HCT116 (cell line): ENCODE measurements at regions not wholly inside any gene's neighbourhood (a gene's known extent, or its start where the extent isn't known, plus 50 kb on each side); places are given as distances from the start of the nearest gene placed in this dataset.

Source experiments
- EZH2 ChIP-seq: fragments of 200-600 bp; sonication (generic); IDR thresholded peaks from 2 replicates; pipeline ENCODE4 v1.6.1; 2017; ENCODE audit warnings: antibody characterized with exemption, mixed run types
- EZH2phosphoT487 ChIP-seq: fragments of 200-600 bp; IDR thresholded peaks from 2 replicates; pipeline ENCODE4 v1.6.1; 2018; ENCODE audit warnings: antibody characterized with exemption, borderline replicate concordance
- FOSL1 ChIP-seq: IDR thresholded peaks from 2 replicates; pipeline ENCODE4 v1.6.1; 2012; ENCODE audit warnings: low read depth
- POLR2A ChIP-seq: IDR thresholded peaks from 2 replicates; pipeline ENCODE4 v1.7.0; 2011; ENCODE audit warnings: borderline replicate concordance; ENCODE audit not compliant: insufficient read depth, insufficient read length; ENCODE audit errors: extremely low read depth
- POLR2AphosphoS5 ChIP-seq: IDR thresholded peaks from 2 replicates; pipeline ENCODE4 v1.6.1; 2011; ENCODE audit warnings: mild to moderate bottlenecking, low read depth, low read length, moderate library complexity
- SIN3A ChIP-seq: IDR thresholded peaks from 2 replicates; pipeline ENCODE4 v1.6.1; 2012; ENCODE audit warnings: low read depth
- SP1 ChIP-seq: IDR thresholded peaks from 2 replicates; pipeline ENCODE4 v1.6.1; 2012; ENCODE audit warnings: low read depth
- TCF7L2 ChIP-seq: IDR thresholded peaks from 2 replicates; pipeline ENCODE4 v1.7.0; 2011; ENCODE audit warnings: borderline replicate concordance, inconsistent platforms; ENCODE audit not compliant: insufficient read depth, insufficient read length; ENCODE audit errors: extremely low read depth
- YY1 ChIP-seq: IDR thresholded peaks from 2 replicates; pipeline ENCODE4 v1.6.1; 2011; ENCODE audit warnings: low read length, low read depth, moderate library complexity, mild to moderate bottlenecking; ENCODE audit not compliant: insufficient replicate concordance; ENCODE audit errors: extremely low read depth
- TF ChIP-seq, protein P1 (sequence below): IDR thresholded peaks from 2 replicates; pipeline ENCODE4 v1.6.1; 2012
- TF ChIP-seq, protein P2 (sequence below), 3 experiments: fragments of 200-600 bp in 1 of 3; sonication (generic) in 1 of 3; IDR thresholded peaks in 2 of 3; conservative IDR thresholded peaks in 1 of 3; 2 replicates each; pipeline ENCODE4 v1.5.1; 2012 to 2017; ENCODE audit warnings: low read depth in 2 of 3, low read length in 2 of 3, antibody characterized with exemption in 1 of 3, borderline replicate concordance in 1 of 3, control low read depth in 1 of 3, mild to moderate bottlenecking in 1 of 3, mixed read lengths in 1 of 3, mixed run types in 1 of 3, moderate library complexity in 1 of 3; ENCODE audit not compliant: insufficient read depth in 1 of 3
- TF ChIP-seq, protein P3 (sequence below): IDR thresholded peaks from 2 replicates; pipeline ENCODE4 v1.6.1; 2012; ENCODE audit warnings: low read depth

DNA sequence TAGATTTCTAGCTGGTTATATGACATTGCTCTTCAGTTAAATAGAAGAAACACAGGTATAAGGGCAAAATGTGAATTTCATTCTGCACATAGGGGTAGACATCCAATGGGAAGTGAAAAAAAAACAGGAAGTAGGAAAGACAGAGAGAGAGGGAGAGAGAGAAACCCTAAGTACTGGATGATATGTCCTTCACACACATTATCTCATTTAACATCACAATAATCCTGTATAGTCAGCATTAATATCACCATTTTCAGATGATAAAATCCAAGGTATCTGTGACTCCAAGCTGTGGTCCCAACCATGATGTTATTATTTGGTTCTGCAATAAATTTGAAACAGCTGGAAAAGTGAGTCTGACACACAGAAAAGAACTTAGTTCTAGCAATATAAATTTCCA, 759.9 kb downstream of the SATB2 start:
- TF ChIP-seq, protein P1, sequence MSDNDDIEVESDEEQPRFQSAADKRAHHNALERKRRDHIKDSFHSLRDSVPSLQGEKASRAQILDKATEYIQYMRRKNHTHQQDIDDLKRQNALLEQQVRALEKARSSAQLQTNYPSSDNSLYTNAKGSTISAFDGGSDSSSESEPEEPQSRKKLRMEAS: no peak
- TF ChIP-seq, protein P2, sequence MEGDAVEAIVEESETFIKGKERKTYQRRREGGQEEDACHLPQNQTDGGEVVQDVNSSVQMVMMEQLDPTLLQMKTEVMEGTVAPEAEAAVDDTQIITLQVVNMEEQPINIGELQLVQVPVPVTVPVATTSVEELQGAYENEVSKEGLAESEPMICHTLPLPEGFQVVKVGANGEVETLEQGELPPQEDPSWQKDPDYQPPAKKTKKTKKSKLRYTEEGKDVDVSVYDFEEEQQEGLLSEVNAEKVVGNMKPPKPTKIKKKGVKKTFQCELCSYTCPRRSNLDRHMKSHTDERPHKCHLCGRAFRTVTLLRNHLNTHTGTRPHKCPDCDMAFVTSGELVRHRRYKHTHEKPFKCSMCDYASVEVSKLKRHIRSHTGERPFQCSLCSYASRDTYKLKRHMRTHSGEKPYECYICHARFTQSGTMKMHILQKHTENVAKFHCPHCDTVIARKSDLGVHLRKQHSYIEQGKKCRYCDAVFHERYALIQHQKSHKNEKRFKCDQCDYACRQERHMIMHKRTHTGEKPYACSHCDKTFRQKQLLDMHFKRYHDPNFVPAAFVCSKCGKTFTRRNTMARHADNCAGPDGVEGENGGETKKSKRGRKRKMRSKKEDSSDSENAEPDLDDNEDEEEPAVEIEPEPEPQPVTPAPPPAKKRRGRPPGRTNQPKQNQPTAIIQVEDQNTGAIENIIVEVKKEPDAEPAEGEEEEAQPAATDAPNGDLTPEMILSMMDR (IDR thresholded peaks at IDR 0.05 in 2 of 3, conservative IDR thresholded peaks at IDR 0.05 in 1 of 3; ENCODE audit: borderline replicate concordance in 1 of 3, insufficient read depth in 1 of 3, low read depth in 2 of 3, low read length in 2 of 3): no peak
- TF ChIP-seq POLR2A (no peak), TCF7L2 (no peak), SIN3A (no peak), YY1 (no peak), POLR2AphosphoS5 (no peak), EZH2phosphoT487 (no peak), FOSL1 (no peak), SP1 (no peak), EZH2 (no peak)
- TF ChIP-seq, protein P3, sequence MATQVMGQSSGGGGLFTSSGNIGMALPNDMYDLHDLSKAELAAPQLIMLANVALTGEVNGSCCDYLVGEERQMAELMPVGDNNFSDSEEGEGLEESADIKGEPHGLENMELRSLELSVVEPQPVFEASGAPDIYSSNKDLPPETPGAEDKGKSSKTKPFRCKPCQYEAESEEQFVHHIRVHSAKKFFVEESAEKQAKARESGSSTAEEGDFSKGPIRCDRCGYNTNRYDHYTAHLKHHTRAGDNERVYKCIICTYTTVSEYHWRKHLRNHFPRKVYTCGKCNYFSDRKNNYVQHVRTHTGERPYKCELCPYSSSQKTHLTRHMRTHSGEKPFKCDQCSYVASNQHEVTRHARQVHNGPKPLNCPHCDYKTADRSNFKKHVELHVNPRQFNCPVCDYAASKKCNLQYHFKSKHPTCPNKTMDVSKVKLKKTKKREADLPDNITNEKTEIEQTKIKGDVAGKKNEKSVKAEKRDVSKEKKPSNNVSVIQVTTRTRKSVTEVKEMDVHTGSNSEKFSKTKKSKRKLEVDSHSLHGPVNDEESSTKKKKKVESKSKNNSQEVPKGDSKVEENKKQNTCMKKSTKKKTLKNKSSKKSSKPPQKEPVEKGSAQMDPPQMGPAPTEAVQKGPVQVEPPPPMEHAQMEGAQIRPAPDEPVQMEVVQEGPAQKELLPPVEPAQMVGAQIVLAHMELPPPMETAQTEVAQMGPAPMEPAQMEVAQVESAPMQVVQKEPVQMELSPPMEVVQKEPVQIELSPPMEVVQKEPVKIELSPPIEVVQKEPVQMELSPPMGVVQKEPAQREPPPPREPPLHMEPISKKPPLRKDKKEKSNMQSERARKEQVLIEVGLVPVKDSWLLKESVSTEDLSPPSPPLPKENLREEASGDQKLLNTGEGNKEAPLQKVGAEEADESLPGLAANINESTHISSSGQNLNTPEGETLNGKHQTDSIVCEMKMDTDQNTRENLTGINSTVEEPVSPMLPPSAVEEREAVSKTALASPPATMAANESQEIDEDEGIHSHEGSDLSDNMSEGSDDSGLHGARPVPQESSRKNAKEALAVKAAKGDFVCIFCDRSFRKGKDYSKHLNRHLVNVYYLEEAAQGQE: no peak
